Central memory CD4-positive, alpha-beta T cell (primary cell): ENCODE measurements at regions not wholly inside any gene's neighbourhood (a gene's known extent, or its start where the extent isn't known, plus 50 kb on each side); places are given as distances from the start of the nearest gene placed in this dataset.

Experiments used
- DNase-seq: peaks from one replicate; pipeline ENCODE4 v3.0.0; 2022

- DNase-seq = no peak
Measured at GRCh38 chrX:14476205-14476604, 53.1 kb upstream of the GLRA2 start.

GRCh38 chrX:14449773-14450172, 79.6 kb upstream of the GLRA2 start:
- DNase-seq = no peak

- DNase-seq = no peak
Measured at GRCh38 chrX:14448406-14448805, 80.9 kb upstream of the GLRA2 start.

GRCh38 chrX:14440106-14440505, 89.2 kb upstream of the GLRA2 start:
- no peak for DNase-seq

GRCh38 chrX:14427614-14428013, 101.7 kb upstream of the GLRA2 start:
- no peak for DNase-seq

GRCh38 chrX:14420841-14421240, 108.5 kb upstream of the GLRA2 start:
- no peak for DNase-seq

GRCh38 chrX:14412686-14413085, 116.7 kb upstream of the GLRA2 start:
- no peak for DNase-seq

- DNase-seq = no peak
Measured at GRCh38 chrX:14411326-14411725, 118.0 kb upstream of the GLRA2 start.

- DNase-seq = no peak
Measured at GRCh38 chrX:14409341-14409740, 120.0 kb upstream of the GLRA2 start.

GRCh38 chrX:14406225-14406624, 123.1 kb upstream of the GLRA2 start:
- no peak for DNase-seq

- DNase-seq = no peak
Measured at GRCh38 chrX:14398725-14399124, 130.6 kb upstream of the GLRA2 start.

- DNase-seq = no peak
Measured at GRCh38 chrX:14389682-14390081, 139.7 kb upstream of the GLRA2 start.

GRCh38 chrX:14386981-14387380, 142.4 kb upstream of the GLRA2 start:
- DNase-seq = no peak

- no peak for DNase-seq
Measured at GRCh38 chrX:14380044-14380443, 149.3 kb upstream of the GLRA2 start.

GRCh38 chrX:14377427-14377826, 151.9 kb upstream of the GLRA2 start:
- DNase-seq = no peak

GRCh38 chrX:14363728-14364127, 165.6 kb upstream of the GLRA2 start:
- no peak for DNase-seq

- no peak for DNase-seq
Measured at GRCh38 chrX:14362721-14363120, 166.6 kb upstream of the GLRA2 start.

- DNase-seq = no peak
Measured at GRCh38 chrX:14361435-14361834, 167.9 kb upstream of the GLRA2 start.

GRCh38 chrX:14359727-14360126, 169.6 kb upstream of the GLRA2 start:
- no peak for DNase-seq

GRCh38 chrX:14359316-14359715, 170.0 kb upstream of the GLRA2 start:
- no peak for DNase-seq

GRCh38 chrX:14357314-14357713, 172.0 kb upstream of the GLRA2 start:
- no peak for DNase-seq

GRCh38 chrX:14356401-14356800, 172.9 kb upstream of the GLRA2 start:
- DNase-seq = no peak

GRCh38 chrX:14355556-14355955, 173.8 kb upstream of the GLRA2 start:
- DNase-seq = no peak

GRCh38 chrX:14354521-14354920, 174.8 kb upstream of the GLRA2 start:
- DNase-seq = no peak

GRCh38 chrX:14352511-14352910, 176.8 kb upstream of the GLRA2 start:
- no peak for DNase-seq
